Hepatocyte (in vitro differentiated cells): ENCODE measurements at regions not wholly inside any gene's neighbourhood (a gene's known extent, or its start where the extent isn't known, plus 50 kb on each side); places are given as distances from the start of the nearest gene placed in this dataset.

Source experiments
- DNase-seq: peaks from one replicate; pipeline ENCODE4 v3.0.0-alpha.2; 2016; ENCODE audit warnings: low spot score
- H2AFZ ChIP-seq: fragments of 200-600 bp; sonication (generic); 2 replicates; pipeline ENCODE4 v1.6.0; 2016; ENCODE audit warnings: antibody characterized with exemption, mild to moderate bottlenecking
- H3K27ac ChIP-seq: fragments of 200-600 bp; sonication (generic); 2 replicates; pipeline ENCODE4 v1.5.1; 2016; ENCODE audit warnings: mild to moderate bottlenecking
- H3K27me3 ChIP-seq: fragments of 200-600 bp; sonication (generic); 2 replicates; pipeline ENCODE4 v1.6.1; 2016
- H3K36me3 ChIP-seq: fragments of 200-600 bp; sonication (generic); replicated peaks from 2 replicates; pipeline ENCODE4 v1.5.1; 2016; ENCODE audit warnings: low read depth; ENCODE audit not compliant: insufficient read depth
- H3K4me1 ChIP-seq: fragments of 200-600 bp; sonication (generic); 2 replicates; pipeline ENCODE4 v1.5.1; 2016; ENCODE audit warnings: mild to moderate bottlenecking, moderate library complexity; ENCODE audit not compliant: insufficient read depth
- H3K4me2 ChIP-seq: fragments of 200-600 bp; sonication (generic); 2 replicates; pipeline ENCODE4 v1.6.0; 2016
- H3K4me3 ChIP-seq: fragments of 200-600 bp; sonication (generic); 2 replicates; pipeline ENCODE4 v1.5.1; 2016; ENCODE audit warnings: mild to moderate bottlenecking
- H3K79me2 ChIP-seq: fragments of 200-600 bp; sonication (generic); 2 replicates; pipeline ENCODE4 v1.6.0; 2017; ENCODE audit warnings: mild to moderate bottlenecking
- H3K9me2 ChIP-seq: fragments of 200-600 bp; sonication (generic); replicated peaks from 2 replicates; pipeline ENCODE4 v1.6.0; 2017; ENCODE audit warnings: mild to moderate bottlenecking; ENCODE audit not compliant: insufficient read depth
- H3K9me3 ChIP-seq: fragments of 200-600 bp; sonication (generic); 2 replicates; pipeline ENCODE4 v1.5.1; 2016; ENCODE audit warnings: low read depth, mild to moderate bottlenecking
- H4K20me1 ChIP-seq: fragments of 200-600 bp; sonication (generic); 2 replicates; pipeline ENCODE4 v1.6.0; 2016; ENCODE audit warnings: mild to moderate bottlenecking; ENCODE audit not compliant: insufficient read depth, poor library complexity, severe bottlenecking
- EZH2 ChIP-seq: fragments of 200-600 bp; sonication (generic); IDR thresholded peaks from 2 replicates; pipeline ENCODE4 v1.6.1; 2016; ENCODE audit warnings: antibody characterized with exemption, mild to moderate bottlenecking, borderline replicate concordance
- EZH2phosphoT487 ChIP-seq: fragments of 200-600 bp; sonication (generic); IDR thresholded peaks from one replicate; pipeline ENCODE4 v1.6.1; 2018; ENCODE audit warnings: antibody characterized with exemption, mild to moderate bottlenecking, low read depth, moderate library complexity; ENCODE audit not compliant: unreplicated experiment, severe bottlenecking
- WGBS: methylation state at CpG from one replicate; pipeline ENCODE4 v1.1.6; 2016; ENCODE audit warnings: low lambda C conversion rate; ENCODE audit errors: missing lambda C conversion rate; 5-methylcytosine and 5-hydroxymethylcytosine counted together
- TF ChIP-seq, protein P1 (sequence below): fragments of 200-600 bp; sonication (generic); IDR thresholded peaks from 2 replicates; pipeline ENCODE4 v1.5.1; 2016; ENCODE audit warnings: antibody characterized with exemption, mild to moderate bottlenecking; ENCODE audit not compliant: poor library complexity

DNA sequence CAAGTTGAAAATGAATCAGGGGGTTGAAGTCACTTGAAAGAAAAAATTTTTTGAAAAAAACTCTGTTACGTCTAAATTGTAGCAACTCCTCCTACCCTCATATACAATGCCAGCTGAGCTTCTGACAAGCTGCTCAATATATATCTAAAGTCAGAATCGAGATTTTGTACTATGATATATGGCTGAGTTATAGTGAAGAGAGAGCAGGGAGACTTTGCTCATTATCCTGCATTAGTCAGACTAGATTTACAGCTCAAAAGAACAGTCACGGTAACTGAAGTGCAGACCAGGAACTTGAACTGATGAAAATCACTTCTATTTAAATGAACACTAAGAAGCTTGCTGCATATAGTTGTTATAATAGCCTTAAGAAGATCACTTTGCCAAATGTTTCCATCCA, 153.1 kb downstream of the LACC1 start:
- TF ChIP-seq, protein P1, sequence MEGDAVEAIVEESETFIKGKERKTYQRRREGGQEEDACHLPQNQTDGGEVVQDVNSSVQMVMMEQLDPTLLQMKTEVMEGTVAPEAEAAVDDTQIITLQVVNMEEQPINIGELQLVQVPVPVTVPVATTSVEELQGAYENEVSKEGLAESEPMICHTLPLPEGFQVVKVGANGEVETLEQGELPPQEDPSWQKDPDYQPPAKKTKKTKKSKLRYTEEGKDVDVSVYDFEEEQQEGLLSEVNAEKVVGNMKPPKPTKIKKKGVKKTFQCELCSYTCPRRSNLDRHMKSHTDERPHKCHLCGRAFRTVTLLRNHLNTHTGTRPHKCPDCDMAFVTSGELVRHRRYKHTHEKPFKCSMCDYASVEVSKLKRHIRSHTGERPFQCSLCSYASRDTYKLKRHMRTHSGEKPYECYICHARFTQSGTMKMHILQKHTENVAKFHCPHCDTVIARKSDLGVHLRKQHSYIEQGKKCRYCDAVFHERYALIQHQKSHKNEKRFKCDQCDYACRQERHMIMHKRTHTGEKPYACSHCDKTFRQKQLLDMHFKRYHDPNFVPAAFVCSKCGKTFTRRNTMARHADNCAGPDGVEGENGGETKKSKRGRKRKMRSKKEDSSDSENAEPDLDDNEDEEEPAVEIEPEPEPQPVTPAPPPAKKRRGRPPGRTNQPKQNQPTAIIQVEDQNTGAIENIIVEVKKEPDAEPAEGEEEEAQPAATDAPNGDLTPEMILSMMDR = no peak
- TF ChIP-seq EZH2 (no peak), EZH2phosphoT487 (no peak)
- Histone ChIP-seq H3K4me1 (no peaks in the 10 kb centered on the region), H2AFZ (no peak overlapping the region), H3K36me3 (no peaks in the 10 kb centered on the region), H3K79me2 (no peaks in the 10 kb centered on the region), H3K4me3 (no peak overlapping the region), H4K20me1 (no peaks in the 10 kb centered on the region), H3K4me2 (no peak overlapping the region), H3K9me3 (no peaks in the 10 kb centered on the region), H3K27ac (no peak overlapping the region), H3K27me3 (no peaks in the 10 kb centered on the region), H3K9me2 (no peaks in the 10 kb centered on the region)
- 61% methylated on average over 3 of the region's 3 CpGs for WGBS
- DNase-seq = no peak

DNA sequence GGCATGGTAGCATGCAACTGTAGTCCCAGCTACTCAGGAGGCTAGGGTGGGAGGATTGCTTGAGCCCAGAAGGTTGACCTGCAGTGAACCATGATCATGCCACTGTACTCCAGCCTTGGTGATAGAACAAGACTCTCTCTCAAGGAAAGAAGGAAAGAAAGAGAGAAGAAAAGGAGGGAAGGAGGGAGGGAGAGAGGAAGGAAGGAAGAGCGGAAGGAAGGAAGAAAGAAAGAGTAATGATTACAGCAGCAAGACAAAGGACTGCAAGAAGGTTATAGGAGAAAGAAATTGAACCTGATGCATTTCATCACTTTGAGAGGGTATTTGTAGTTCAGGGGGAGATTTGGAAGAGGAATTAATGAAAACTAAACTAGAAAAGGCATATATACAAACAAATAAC, 155.7 kb downstream of the LACC1 start:
- Histone ChIP-seq H3K27ac (no peak overlapping the region), H3K27me3 (no peaks in the 10 kb centered on the region), H3K4me3 (no peak overlapping the region), H3K79me2 (no peaks in the 10 kb centered on the region), H3K36me3 (no peaks in the 10 kb centered on the region), H3K4me1 (no peaks in the 10 kb centered on the region), H4K20me1 (no peaks in the 10 kb centered on the region), H3K9me2 (no peaks in the 10 kb centered on the region), H2AFZ (no peak overlapping the region), H3K4me2 (no peak overlapping the region), H3K9me3 (no peaks in the 10 kb centered on the region)
- 94% methylated on average over 1 of the region's 1 CpG for WGBS
- TF ChIP-seq, protein P1 = no peak
- TF ChIP-seq EZH2 (no peak), EZH2phosphoT487 (no peak)
- no peak for DNase-seq

GRCh38 chr13:44040070-44040817, 160.5 kb downstream of the LACC1 start:
- H3K9me3 ChIP-seq = no peaks in the 10 kb centered on the region
- 67% methylated on average over 1 of the region's 1 CpG for WGBS

More at GRCh38 chr13:44040070-44040817, 160.5 kb downstream of the LACC1 start:
- TF ChIP-seq EZH2phosphoT487 (no peak), EZH2 (no peak)
- TF ChIP-seq, protein P1 = no peak
- Histone ChIP-seq H2AFZ (no peak overlapping the region), H3K4me2 (no peak overlapping the region), H3K36me3 (no peaks in the 10 kb centered on the region), H3K27me3 (no peaks in the 10 kb centered on the region), H3K4me1 (peaks cover 6% of the 10 kb centered on the region), H4K20me1 (no peaks in the 10 kb centered on the region), H3K27ac (peak overlapping the region; percentile 32), H3K79me2 (no peaks in the 10 kb centered on the region), H3K4me3 (no peak overlapping the region), H3K9me2 (no peaks in the 10 kb centered on the region)
- DNase-seq = no peak
